Osteocyte (in vitro differentiated cells): ENCODE measurements at regions not wholly inside any gene's neighbourhood (a gene's known extent, or its start where the extent isn't known, plus 50 kb on each side); places are given as distances from the start of the nearest gene placed in this dataset.
A peak's percentile ranks its signal among the peaks of the same experiment; 100 is the strongest.

Source experiments
- DNase-seq: peaks from one replicate; pipeline ENCODE4 v3.0.0; 2021; ENCODE audit warnings: mixed read lengths; ENCODE audit not compliant: unreplicated experiment; ENCODE audit errors: extremely low spot score
- H3K27ac Mint-ChIP-seq: one replicate; pipeline ENCODE4 v1.8.0; 2021; ENCODE audit warnings: mild to moderate bottlenecking, mixed read lengths; ENCODE audit not compliant: unreplicated experiment
- H3K27me3 Mint-ChIP-seq: one replicate; pipeline ENCODE4 v1.8.0; 2021; ENCODE audit warnings: mixed read lengths; ENCODE audit not compliant: unreplicated experiment
- H3K36me3 Mint-ChIP-seq: one replicate; pipeline ENCODE4 v1.8.0; 2021; ENCODE audit warnings: mixed read lengths; ENCODE audit not compliant: unreplicated experiment
- H3K4me1 Mint-ChIP-seq: one replicate; pipeline ENCODE4 v1.8.0; 2021; ENCODE audit warnings: mixed read lengths; ENCODE audit not compliant: unreplicated experiment
- H3K4me3 Mint-ChIP-seq: one replicate; pipeline ENCODE4 v1.8.0; 2021; ENCODE audit warnings: mild to moderate bottlenecking, moderate library complexity, mixed read lengths; ENCODE audit not compliant: unreplicated experiment
- H3K9me3 Mint-ChIP-seq: one replicate; pipeline ENCODE4 v1.8.0; 2021; ENCODE audit warnings: mixed read lengths; ENCODE audit not compliant: unreplicated experiment
- TF ChIP-seq, protein P1 (sequence below): fragments of 200-600 bp; sonication (generic); IDR thresholded peaks from 2 replicates; pipeline ENCODE4 v1.5.0; 2021; ENCODE audit warnings: antibody characterized with exemption, mild to moderate bottlenecking, moderate library complexity

DNA sequence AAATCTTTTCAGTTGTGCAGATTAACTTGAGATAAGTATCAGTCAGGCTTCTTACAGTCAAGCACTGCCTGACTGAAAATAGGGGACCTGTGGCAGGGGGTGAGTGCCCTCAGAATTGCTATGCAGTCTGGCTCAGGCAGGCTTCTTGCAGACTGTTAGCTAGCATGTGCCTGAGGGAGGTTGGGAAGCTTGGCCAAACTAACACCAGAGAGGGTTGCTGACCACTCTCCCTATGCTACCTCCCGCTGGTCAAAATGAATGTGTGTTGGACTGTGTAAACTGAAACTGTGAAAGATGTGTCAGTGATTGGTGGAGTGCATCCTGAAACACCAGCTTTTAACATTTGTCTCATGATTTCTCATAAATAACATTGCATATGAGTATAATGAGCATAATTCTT is 622.3 kb upstream of the IMPG1 start:
- DNase-seq = no peak
- Mint-ChIP-seq H3K4me3 (no peak overlapping the region), H3K27me3 (peaks cover 8% of the 10 kb centered on the region), H3K36me3 (no peaks in the 10 kb centered on the region), H3K9me3 (no peaks in the 10 kb centered on the region), H3K27ac (no peak overlapping the region), H3K4me1 (no peaks in the 10 kb centered on the region)
- TF ChIP-seq, protein P1, sequence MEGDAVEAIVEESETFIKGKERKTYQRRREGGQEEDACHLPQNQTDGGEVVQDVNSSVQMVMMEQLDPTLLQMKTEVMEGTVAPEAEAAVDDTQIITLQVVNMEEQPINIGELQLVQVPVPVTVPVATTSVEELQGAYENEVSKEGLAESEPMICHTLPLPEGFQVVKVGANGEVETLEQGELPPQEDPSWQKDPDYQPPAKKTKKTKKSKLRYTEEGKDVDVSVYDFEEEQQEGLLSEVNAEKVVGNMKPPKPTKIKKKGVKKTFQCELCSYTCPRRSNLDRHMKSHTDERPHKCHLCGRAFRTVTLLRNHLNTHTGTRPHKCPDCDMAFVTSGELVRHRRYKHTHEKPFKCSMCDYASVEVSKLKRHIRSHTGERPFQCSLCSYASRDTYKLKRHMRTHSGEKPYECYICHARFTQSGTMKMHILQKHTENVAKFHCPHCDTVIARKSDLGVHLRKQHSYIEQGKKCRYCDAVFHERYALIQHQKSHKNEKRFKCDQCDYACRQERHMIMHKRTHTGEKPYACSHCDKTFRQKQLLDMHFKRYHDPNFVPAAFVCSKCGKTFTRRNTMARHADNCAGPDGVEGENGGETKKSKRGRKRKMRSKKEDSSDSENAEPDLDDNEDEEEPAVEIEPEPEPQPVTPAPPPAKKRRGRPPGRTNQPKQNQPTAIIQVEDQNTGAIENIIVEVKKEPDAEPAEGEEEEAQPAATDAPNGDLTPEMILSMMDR = no peak

- no peak overlapping the region for H3K4me3 Mint-ChIP-seq
- TF ChIP-seq, protein P1 = peak; percentile 37
- no peaks in the 10 kb centered on the region for H3K4me1 Mint-ChIP-seq
- H3K36me3 Mint-ChIP-seq = no peaks in the 10 kb centered on the region
- H3K9me3 Mint-ChIP-seq = peaks cover 3% of the 10 kb centered on the region
- no peak for DNase-seq
- H3K27ac Mint-ChIP-seq = no peak overlapping the region
- peaks cover 8% of the 10 kb centered on the region for H3K27me3 Mint-ChIP-seq
Measured at GRCh38 chr6:76684875-76685274, 612.4 kb upstream of the IMPG1 start.

DNA sequence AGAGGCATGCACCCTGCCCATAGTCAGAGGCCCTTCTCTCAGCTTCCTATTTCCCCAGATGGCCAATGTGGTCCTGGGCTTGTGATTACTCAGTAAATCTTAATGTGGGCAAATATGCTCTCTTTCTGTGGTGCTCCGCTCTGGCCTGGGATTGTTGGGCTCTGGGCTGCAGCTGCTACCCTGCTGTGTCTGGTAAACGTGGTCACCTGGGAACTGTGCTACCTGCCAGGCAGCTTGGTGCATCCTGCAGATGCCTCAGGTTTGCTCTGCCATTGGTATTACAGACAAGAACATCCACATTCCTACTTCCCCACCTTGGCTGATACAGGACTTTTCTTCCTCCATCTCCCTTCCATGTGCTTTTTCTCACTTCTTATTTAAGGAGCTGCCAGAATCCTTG is 611.5 kb upstream of the IMPG1 start:
- peaks cover 3% of the 10 kb centered on the region for H3K9me3 Mint-ChIP-seq
- H3K4me1 Mint-ChIP-seq = no peaks in the 10 kb centered on the region
- DNase-seq = no peak
- TF ChIP-seq, protein P1 = no peak
- peaks cover 8% of the 10 kb centered on the region for H3K27me3 Mint-ChIP-seq
- H3K36me3 Mint-ChIP-seq = no peaks in the 10 kb centered on the region
- H3K4me3 Mint-ChIP-seq = no peak overlapping the region
- H3K27ac Mint-ChIP-seq = no peak overlapping the region

DNA sequence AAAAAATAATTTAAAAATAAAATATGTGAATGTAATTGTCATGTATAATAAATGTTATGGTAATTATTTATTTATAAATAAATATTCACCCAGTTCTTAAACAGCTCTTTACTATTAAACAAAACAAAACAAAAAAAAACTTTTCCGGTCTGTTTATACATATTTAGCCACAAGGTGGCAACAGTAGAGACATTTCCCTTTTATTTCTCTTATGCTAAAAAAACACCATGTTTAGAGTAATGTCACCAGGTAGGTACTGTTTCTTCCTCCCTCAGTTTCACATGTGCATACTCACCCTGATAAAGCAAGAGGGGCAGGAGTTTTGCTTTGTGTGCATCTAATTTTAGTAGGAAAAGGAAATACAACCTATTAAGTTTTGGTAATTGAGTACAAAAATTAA is 610.4 kb upstream of the IMPG1 start:
- peaks cover 3% of the 10 kb centered on the region for H3K9me3 Mint-ChIP-seq
- H3K4me1 Mint-ChIP-seq = no peaks in the 10 kb centered on the region
- no peak overlapping the region for H3K4me3 Mint-ChIP-seq
- H3K36me3 Mint-ChIP-seq = no peaks in the 10 kb centered on the region
- H3K27ac Mint-ChIP-seq = no peak overlapping the region
- TF ChIP-seq, protein P1 = peak; percentile 64
- no peak for DNase-seq
- peaks cover 8% of the 10 kb centered on the region for H3K27me3 Mint-ChIP-seq

DNA sequence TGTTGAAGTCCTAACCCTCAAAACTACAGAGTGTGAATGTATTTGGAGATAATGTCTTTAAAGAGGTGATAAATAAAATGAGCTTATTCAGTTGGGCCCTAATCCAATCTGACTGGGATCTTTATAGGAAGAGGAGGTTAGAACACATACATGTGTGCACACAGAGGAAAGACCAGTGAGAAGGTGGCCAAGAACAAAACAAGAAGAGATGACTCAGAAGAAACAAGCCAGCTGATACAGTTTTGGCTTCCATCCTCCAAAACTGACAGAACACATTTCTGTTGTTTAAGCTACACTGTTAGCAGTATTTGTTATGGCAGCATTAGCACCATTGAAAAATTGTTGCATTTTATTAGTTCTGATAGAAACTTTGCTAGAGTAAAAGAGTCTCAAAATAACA is 609.3 kb upstream of the IMPG1 start:
- no peaks in the 10 kb centered on the region for H3K9me3 Mint-ChIP-seq
- peaks cover 8% of the 10 kb centered on the region for H3K27me3 Mint-ChIP-seq
- H3K4me3 Mint-ChIP-seq = no peak overlapping the region
- H3K36me3 Mint-ChIP-seq = no peaks in the 10 kb centered on the region
- TF ChIP-seq, protein P1 = no peak
- H3K4me1 Mint-ChIP-seq = no peaks in the 10 kb centered on the region
- no peak overlapping the region for H3K27ac Mint-ChIP-seq
- DNase-seq = no peak
